GM18498 (cell line): ENCODE measurements at regions not wholly inside any gene's neighbourhood (a gene's known extent, or its start where the extent isn't known, plus 50 kb on each side); places are given as distances from the start of the nearest gene placed in this dataset.
A peak's percentile ranks its signal among the peaks of the same experiment; 100 is the strongest.
"Not testable (repeated sequence)": the region's sequence is repeated elsewhere in the genome, so short reads cannot be mapped to it uniquely, and the experiment has no call there.

Experiments
- ATAC-seq: cut with Tn5 transposase; IDR thresholded peaks from one replicate; pipeline ENCODE4 v1.9.1; 2021; ENCODE audit warnings: mild to moderate bottlenecking, moderate library complexity; ENCODE audit not compliant: unreplicated experiment

- ATAC-seq: no peak
These were observed 1188.2 kb upstream of the FAM98A start for GRCh38 chr2:34787341-34787740.

- no peak for ATAC-seq
These were observed 1186.2 kb upstream of the FAM98A start for GRCh38 chr2:34785206-34785785.

GRCh38 chr2:34784701-34785100 lies 1185.6 kb upstream of the FAM98A start:
- ATAC-seq: no peak

- ATAC-seq: not testable (repeated sequence)
These were observed 1151.6 kb upstream of the FAM98A start for GRCh38 chr2:34750742-34751141.

GRCh38 chr2:34747643-34748042 lies 1148.5 kb upstream of the FAM98A start:
- no peak for ATAC-seq

- ATAC-seq: no peak
These were observed 1139.6 kb upstream of the FAM98A start for GRCh38 chr2:34738691-34739090.

- no peak for ATAC-seq
These were observed 1138.0 kb upstream of the FAM98A start for GRCh38 chr2:34737146-34737545.

GRCh38 chr2:34736482-34736881 lies 1137.4 kb upstream of the FAM98A start:
- no peak for ATAC-seq

GRCh38 chr2:34734662-34735061 lies 1135.6 kb upstream of the FAM98A start:
- no peak for ATAC-seq

GRCh38 chr2:34734042-34734441 lies 1134.9 kb upstream of the FAM98A start:
- no peak for ATAC-seq

GRCh38 chr2:34731292-34731691 lies 1132.2 kb upstream of the FAM98A start:
- no peak for ATAC-seq

GRCh38 chr2:34729845-34730244 lies 1130.7 kb upstream of the FAM98A start:
- no peak for ATAC-seq

- no peak for ATAC-seq
These were observed 1125.0 kb upstream of the FAM98A start for GRCh38 chr2:34724107-34724506.

- no peak for ATAC-seq
These were observed 1124.6 kb upstream of the FAM98A start for GRCh38 chr2:34723683-34724082.

GRCh38 chr2:34719206-34719605 lies 1120.1 kb upstream of the FAM98A start:
- no peak for ATAC-seq

- no peak for ATAC-seq
These were observed 1106.6 kb upstream of the FAM98A start for GRCh38 chr2:34705551-34706247.

GRCh38 chr2:34703292-34703691 lies 1104.2 kb upstream of the FAM98A start:
- no peak for ATAC-seq

- ATAC-seq: not testable (repeated sequence)
These were observed 1103.3 kb upstream of the FAM98A start for GRCh38 chr2:34702391-34702790.

- not testable (repeated sequence) for ATAC-seq
These were observed 1078.5 kb upstream of the FAM98A start for GRCh38 chr2:34677591-34677990.

- ATAC-seq: peak; percentile 52
These were observed 1078.0 kb upstream of the FAM98A start for GRCh38 chr2:34677119-34677531.

GRCh38 chr2:34670482-34670881 lies 1071.4 kb upstream of the FAM98A start:
- no peak for ATAC-seq

GRCh38 chr2:34666821-34667220 lies 1067.7 kb upstream of the FAM98A start:
- no peak for ATAC-seq

GRCh38 chr2:34664266-34664665 lies 1065.2 kb upstream of the FAM98A start:
- no peak for ATAC-seq
